ENCODE measurements at regions not wholly inside any gene's neighbourhood (a gene's known extent, or its start where the extent isn't known, plus 50 kb on each side); places are given as distances from the start of the nearest gene placed in this dataset.

- Histone ChIP-seq H4K20me1 (ENCODE audit: insufficient read depth, low read length) (no peaks in the 10 kb centered on the region), H3K4me1 (ENCODE audit: low read length) (no peaks in the 10 kb centered on the region), H3K9me2 (replicated peaks; ENCODE audit: insufficient read depth, low read length) (no peaks in the 10 kb centered on the region), H3K27me3 (replicated peaks; ENCODE audit: insufficient read depth, low read length) (no peaks in the 10 kb centered on the region), H3K36me3 (replicated peaks; ENCODE audit: insufficient read depth, low read length) (no peaks in the 10 kb centered on the region), H3K9ac (ENCODE audit: low read length) (no peak overlapping the region), H3F3A (ENCODE audit: insufficient read depth, low read length) (no peaks in the 10 kb centered on the region), H3K79me2 (ENCODE audit: low read length) (no peaks in the 10 kb centered on the region), H3K9me3 (replicated peaks; ENCODE audit: insufficient read depth, low read length) (no peaks in the 10 kb centered on the region), H3K27ac (ENCODE audit: low read length) (no peak overlapping the region), H3K4me2 (ENCODE audit: low read depth, low read length) (no peak overlapping the region), H2AFZ (ENCODE audit: low read length) (no peak overlapping the region), H3K4me3 (ENCODE audit: low read length) (no peak overlapping the region)
- no peak for DNase-seq
- no peak for TF ChIP-seq EZH2phosphoT487 (IDR thresholded peaks at IDR 0.05; ENCODE audit: low read length)
- TF ChIP-seq CTCF (IDR thresholded peaks at IDR 0.05; ENCODE audit: low read length), result no peak
- no peak for TF ChIP-seq EZH2 (optimal IDR thresholded peaks at IDR 0.05; ENCODE audit: low read depth, low read length)
Measured at GRCh38 chrX:43582540-43582913, 73.6 kb upstream of the MAOA start.

- Histone ChIP-seq H3K4me3 (ENCODE audit: low read length) (no peak overlapping the region), H3K79me2 (ENCODE audit: low read length) (no peaks in the 10 kb centered on the region), H3F3A (ENCODE audit: insufficient read depth, low read length) (no peaks in the 10 kb centered on the region), H3K36me3 (replicated peaks; ENCODE audit: insufficient read depth, low read length) (no peaks in the 10 kb centered on the region), H3K4me2 (ENCODE audit: low read depth, low read length) (no peak overlapping the region), H3K9ac (ENCODE audit: low read length) (no peak overlapping the region), H3K27me3 (replicated peaks; ENCODE audit: insufficient read depth, low read length) (no peaks in the 10 kb centered on the region), H3K9me2 (replicated peaks; ENCODE audit: insufficient read depth, low read length) (no peaks in the 10 kb centered on the region), H3K9me3 (replicated peaks; ENCODE audit: insufficient read depth, low read length) (no peaks in the 10 kb centered on the region), H4K20me1 (ENCODE audit: insufficient read depth, low read length) (no peaks in the 10 kb centered on the region), H3K27ac (ENCODE audit: low read length) (no peak overlapping the region), H3K4me1 (ENCODE audit: low read length) (no peaks in the 10 kb centered on the region), H2AFZ (ENCODE audit: low read length) (no peak overlapping the region)
- no peak for TF ChIP-seq EZH2phosphoT487 (IDR thresholded peaks at IDR 0.05; ENCODE audit: low read length)
- TF ChIP-seq EZH2 (optimal IDR thresholded peaks at IDR 0.05; ENCODE audit: low read depth, low read length), result no peak
- TF ChIP-seq CTCF (IDR thresholded peaks at IDR 0.05; ENCODE audit: low read length), result no peak
- DNase-seq, result no peak
Measured at GRCh38 chrX:43585922-43586321, 70.2 kb upstream of the MAOA start.

- Histone ChIP-seq H3K4me1 (ENCODE audit: low read length) (no peaks in the 10 kb centered on the region), H3K9me3 (replicated peaks; ENCODE audit: insufficient read depth, low read length) (no peaks in the 10 kb centered on the region), H3K9me2 (replicated peaks; ENCODE audit: insufficient read depth, low read length) (no peaks in the 10 kb centered on the region), H3K27ac (ENCODE audit: low read length) (no peak overlapping the region), H3K4me2 (ENCODE audit: low read depth, low read length) (no peak overlapping the region), H3K79me2 (ENCODE audit: low read length) (no peaks in the 10 kb centered on the region), H4K20me1 (ENCODE audit: insufficient read depth, low read length) (no peaks in the 10 kb centered on the region), H3K36me3 (replicated peaks; ENCODE audit: insufficient read depth, low read length) (no peaks in the 10 kb centered on the region), H3K27me3 (replicated peaks; ENCODE audit: insufficient read depth, low read length) (no peaks in the 10 kb centered on the region), H3K4me3 (ENCODE audit: low read length) (no peak overlapping the region), H3F3A (ENCODE audit: insufficient read depth, low read length) (no peaks in the 10 kb centered on the region), H3K9ac (ENCODE audit: low read length) (no peak overlapping the region), H2AFZ (ENCODE audit: low read length) (no peak overlapping the region)
- DNase-seq, result no peak
- TF ChIP-seq CTCF (IDR thresholded peaks at IDR 0.05; ENCODE audit: low read length), result no peak
- no peak for TF ChIP-seq EZH2phosphoT487 (IDR thresholded peaks at IDR 0.05; ENCODE audit: low read length)
- no peak for TF ChIP-seq EZH2 (optimal IDR thresholded peaks at IDR 0.05; ENCODE audit: low read depth, low read length)
Measured at GRCh38 chrX:43586830-43587229, 69.3 kb upstream of the MAOA start.
